PC-3 (cell line): ENCODE measurements at regions not wholly inside any gene's neighbourhood (a gene's known extent, or its start where the extent isn't known, plus 50 kb on each side); places are given as distances from the start of the nearest gene placed in this dataset.

ENCODE experiments used
- ATAC-seq: fragments of 200-7000 bp; cut with Tn5 transposase; 2 replicates; pipeline ENCODE4 v1.9.1; 2020; ENCODE audit warnings: mild to moderate bottlenecking, moderate library complexity
- BruUV-seq: library from RNA; stranded (reverse); fragments of 400-500 nt; replicated peaks from 2 replicates; lab custom pipeline; 2021; lab: Mats Ljungman, UMichigan
- CTCF ChIA-PET: fragments of 300-600 bp; sonication (Branson Sonifier 250); formaldehyde crosslinking; loops from one replicate; lab custom pipeline; 2022; ENCODE audit warnings: antibody characterized with exemption; lab: Charles Lee
- POLR2A ChIA-PET: fragments of 300-600 bp; sonication (Branson Sonifier 250); formaldehyde crosslinking; loops from one replicate; lab custom pipeline; 2022; ENCODE audit warnings: antibody characterized with exemption; ENCODE audit not compliant: unreplicated experiment; lab: Charles Lee
- DNase-seq: peaks from one replicate; pipeline ENCODE4 v3.0.0-alpha.2; 2015
- H2AFZ ChIP-seq: fragments of 300-600 bp; sonication (generic); 2 replicates; pipeline ENCODE4 v1.6.0; 2016; ENCODE audit warnings: antibody characterized with exemption, low read length
- H3F3A ChIP-seq: fragments of 300-600 bp; sonication (generic); one replicate; pipeline ENCODE4 v1.6.0; 2017; ENCODE audit warnings: antibody characterized with exemption, low read length, control low read depth, mild to moderate bottlenecking; ENCODE audit not compliant: unreplicated experiment
- H3K27ac ChIP-seq: fragments of 300-600 bp; sonication (generic); 2 replicates; pipeline ENCODE4 v1.5.1; 2016; ENCODE audit warnings: mild to moderate bottlenecking, low read length
- H3K27me3 ChIP-seq: fragments of 300-600 bp; sonication (generic); 2 replicates; pipeline ENCODE4 v1.6.1; 2016; ENCODE audit warnings: low read length, mixed read lengths
- H3K36me3 ChIP-seq: fragments of 300-600 bp; sonication (generic); 2 replicates; pipeline ENCODE4 v1.6.1; 2016; ENCODE audit warnings: low read depth, mixed run types, low read length, mixed read lengths
- H3K4me1 ChIP-seq: fragments of 300-600 bp; sonication (generic); 2 replicates; pipeline ENCODE4 v1.5.1; 2016; ENCODE audit warnings: low read length; ENCODE audit not compliant: insufficient read depth
- H3K4me2 ChIP-seq: fragments of 300-600 bp; sonication (generic); 2 replicates; pipeline ENCODE4 v1.6.0; 2016; ENCODE audit warnings: low read length
- H3K4me3 ChIP-seq: fragments of 300-600 bp; sonication (generic); 2 replicates; pipeline ENCODE4 v1.5.1; 2016; ENCODE audit warnings: mild to moderate bottlenecking, low read length, mixed read lengths
- H3K79me2 ChIP-seq: fragments of 300-600 bp; sonication (generic); 2 replicates; pipeline ENCODE4 v1.6.1; 2017; ENCODE audit warnings: low read length, mixed read lengths
- H3K9ac ChIP-seq: fragments of 300-600 bp; sonication (generic); 2 replicates; pipeline ENCODE4 v1.6.0; 2016; ENCODE audit warnings: mild to moderate bottlenecking, low read length
- H3K9me2 ChIP-seq: fragments of 300-600 bp; sonication (generic); replicated peaks from 2 replicates; pipeline ENCODE4 v1.6.1; 2016; ENCODE audit warnings: mixed run types, low read length, mixed read lengths
- H3K9me3 ChIP-seq: fragments of 300-600 bp; sonication (generic); 2 replicates; pipeline ENCODE4 v1.6.1; 2016; ENCODE audit warnings: low read length, mixed read lengths
- H4K20me1 ChIP-seq: fragments of 300-600 bp; sonication (generic); 2 replicates; pipeline ENCODE4 v1.6.1; 2016; ENCODE audit warnings: low read length, mixed read lengths
- EZH2 ChIP-seq: fragments of 300-600 bp; sonication (generic); IDR thresholded peaks from one replicate; pipeline ENCODE4 v1.6.1; 2017; ENCODE audit warnings: antibody characterized with exemption, mild to moderate bottlenecking, low read length; ENCODE audit not compliant: unreplicated experiment
- EZH2phosphoT487 ChIP-seq: fragments of 300-600 bp; sonication (generic); IDR thresholded peaks from 2 replicates; pipeline ENCODE4 v1.6.1; 2018; ENCODE audit warnings: mild to moderate bottlenecking, antibody characterized with exemption, low read length, borderline replicate concordance
- intact Hi-C: fragments of 100-400 bp; cut with micrococcal nuclease; formaldehyde crosslinking; loops from 2 replicates; pipeline ENCODE4 v1.9.0; 2023
- TF ChIP-seq, protein P1 (sequence below): fragments of 300-600 bp; sonication (generic); conservative IDR thresholded peaks from 2 replicates; pipeline ENCODE4 v1.5.1; 2017; ENCODE audit warnings: antibody characterized with exemption, low read depth, mild to moderate bottlenecking, low read length

DNA sequence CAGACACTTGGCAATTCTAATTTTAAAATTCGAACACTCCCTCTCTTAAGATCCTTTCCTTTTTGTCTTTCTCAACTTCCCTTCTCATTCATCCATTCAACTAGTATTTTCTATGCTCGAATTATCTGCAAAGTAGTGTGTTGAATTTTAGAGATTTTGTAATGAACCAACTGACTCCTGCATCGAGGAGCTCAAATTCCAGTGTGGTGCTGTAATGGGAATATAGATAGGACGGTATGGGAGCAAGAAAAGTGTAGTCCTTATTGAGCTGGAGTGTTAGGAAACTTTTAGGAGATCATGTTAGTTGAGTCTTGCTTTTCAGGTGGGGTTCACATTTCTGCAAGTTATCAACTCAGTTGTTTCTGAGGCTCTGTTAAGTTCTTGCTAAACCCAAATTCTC, 897.5 kb downstream of the TTLL7 start:
- no peaks in the 10 kb centered on the region for H3F3A ChIP-seq
- ATAC-seq (no peak), DNase-seq (no peak)
- no peak overlapping the region for H3K27ac ChIP-seq
- H3K79me2 ChIP-seq: no peaks in the 10 kb centered on the region
- no peaks in the 10 kb centered on the region for H4K20me1 ChIP-seq
- no peaks in the 10 kb centered on the region for H3K9me2 ChIP-seq
- no TSS peak for BruUV-seq
- ChIA-PET POLR2A (no interaction called here), CTCF (no interaction called here)
- H3K4me1 ChIP-seq: peaks cover 29% of the 10 kb centered on the region
- TF ChIP-seq, protein P1, sequence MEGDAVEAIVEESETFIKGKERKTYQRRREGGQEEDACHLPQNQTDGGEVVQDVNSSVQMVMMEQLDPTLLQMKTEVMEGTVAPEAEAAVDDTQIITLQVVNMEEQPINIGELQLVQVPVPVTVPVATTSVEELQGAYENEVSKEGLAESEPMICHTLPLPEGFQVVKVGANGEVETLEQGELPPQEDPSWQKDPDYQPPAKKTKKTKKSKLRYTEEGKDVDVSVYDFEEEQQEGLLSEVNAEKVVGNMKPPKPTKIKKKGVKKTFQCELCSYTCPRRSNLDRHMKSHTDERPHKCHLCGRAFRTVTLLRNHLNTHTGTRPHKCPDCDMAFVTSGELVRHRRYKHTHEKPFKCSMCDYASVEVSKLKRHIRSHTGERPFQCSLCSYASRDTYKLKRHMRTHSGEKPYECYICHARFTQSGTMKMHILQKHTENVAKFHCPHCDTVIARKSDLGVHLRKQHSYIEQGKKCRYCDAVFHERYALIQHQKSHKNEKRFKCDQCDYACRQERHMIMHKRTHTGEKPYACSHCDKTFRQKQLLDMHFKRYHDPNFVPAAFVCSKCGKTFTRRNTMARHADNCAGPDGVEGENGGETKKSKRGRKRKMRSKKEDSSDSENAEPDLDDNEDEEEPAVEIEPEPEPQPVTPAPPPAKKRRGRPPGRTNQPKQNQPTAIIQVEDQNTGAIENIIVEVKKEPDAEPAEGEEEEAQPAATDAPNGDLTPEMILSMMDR: no peak
- TF ChIP-seq EZH2phosphoT487 (no peak), EZH2 (no peak)
- no peak overlapping the region for H3K9ac ChIP-seq
- H3K9me3 ChIP-seq: no peaks in the 10 kb centered on the region
- H3K4me2 ChIP-seq: no peak overlapping the region
- intact Hi-C loops: no loop called here
- no peaks in the 10 kb centered on the region for H3K27me3 ChIP-seq
- no peaks in the 10 kb centered on the region for H3K36me3 ChIP-seq
- H2AFZ ChIP-seq: no peak overlapping the region
- no peak overlapping the region for H3K4me3 ChIP-seq

DNA sequence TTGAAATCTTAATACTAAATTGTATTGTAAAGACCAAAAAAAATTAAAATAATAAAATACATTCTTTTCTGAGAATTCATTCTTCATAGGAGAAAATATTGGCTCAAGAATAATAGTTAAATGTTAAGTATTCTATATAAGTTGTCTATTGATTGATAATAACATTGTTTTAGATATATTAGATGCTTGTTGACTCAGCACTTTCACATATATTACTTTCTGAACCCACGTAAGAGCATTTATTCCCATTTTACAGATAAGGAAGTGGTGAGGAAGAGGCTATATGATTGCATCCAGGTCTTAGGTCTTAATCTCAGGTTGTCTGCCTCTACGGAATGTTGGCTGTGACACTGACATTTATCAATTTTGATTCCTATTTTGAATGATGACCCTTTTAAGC, 898.8 kb downstream of the TTLL7 start:
- ChIA-PET POLR2A (no interaction called here), CTCF (no interaction called here)
- ATAC-seq: no peak
- H3K27ac ChIP-seq: no peak overlapping the region
- no peaks in the 10 kb centered on the region for H3K36me3 ChIP-seq
- no peak for DNase-seq
- H3K9me2 ChIP-seq: no peaks in the 10 kb centered on the region
- no peak overlapping the region for H3K4me2 ChIP-seq
- H3K4me1 ChIP-seq: peaks cover 29% of the 10 kb centered on the region
- H3K79me2 ChIP-seq: no peaks in the 10 kb centered on the region
- no peak overlapping the region for H3K9ac ChIP-seq
- no peaks in the 10 kb centered on the region for H3F3A ChIP-seq
- intact Hi-C loops: no loop called here
- H2AFZ ChIP-seq: no peak overlapping the region
- TF ChIP-seq, protein P1: no peak
- TF ChIP-seq EZH2: no peak
- TF ChIP-seq EZH2phosphoT487: no peak
- H3K27me3 ChIP-seq: no peaks in the 10 kb centered on the region
- H4K20me1 ChIP-seq: no peaks in the 10 kb centered on the region
- no peak overlapping the region for H3K4me3 ChIP-seq
- H3K9me3 ChIP-seq: no peaks in the 10 kb centered on the region
- no TSS peak for BruUV-seq

DNA sequence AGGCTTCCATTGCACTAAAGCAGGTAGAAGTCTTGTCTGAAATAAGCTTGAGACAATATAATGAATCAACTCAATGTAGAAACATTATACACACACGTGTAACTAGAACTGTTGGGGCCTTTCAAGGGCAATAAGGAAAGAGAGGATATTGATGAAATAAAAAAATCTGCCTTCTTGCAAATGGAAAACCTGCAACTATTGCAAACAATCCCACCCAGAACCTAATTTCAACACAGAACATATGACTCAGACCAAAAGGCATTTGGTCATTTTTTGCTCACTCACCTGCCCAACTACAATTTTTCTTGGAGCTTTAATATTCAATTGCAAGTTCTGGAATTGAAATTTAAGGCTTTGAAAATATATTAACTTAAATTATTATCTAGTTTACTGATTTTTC, 900.1 kb downstream of the TTLL7 start:
- no peaks in the 10 kb centered on the region for H3F3A ChIP-seq
- no TSS peak for BruUV-seq
- H3K9ac ChIP-seq: no peak overlapping the region
- no peaks in the 10 kb centered on the region for H3K9me2 ChIP-seq
- H3K4me3 ChIP-seq: no peak overlapping the region
- no peak overlapping the region for H2AFZ ChIP-seq
- intact Hi-C loops: no loop called here
- ATAC-seq (peak; percentile 38), DNase-seq (peak; percentile 68)
- CTCF ChIA-PET: no interaction called here
- no peaks in the 10 kb centered on the region for H3K79me2 ChIP-seq
- H3K9me3 ChIP-seq: no peaks in the 10 kb centered on the region
- H3K4me1 ChIP-seq: peaks cover 29% of the 10 kb centered on the region
- no peak for TF ChIP-seq EZH2
- POLR2A ChIA-PET: no interaction called here
- H3K36me3 ChIP-seq: no peaks in the 10 kb centered on the region
- H4K20me1 ChIP-seq: no peaks in the 10 kb centered on the region
- peak overlapping the region; percentile 33; the same call in 1 of the 2 replicates for H3K4me2 ChIP-seq
- no peak overlapping the region for H3K27ac ChIP-seq
- H3K27me3 ChIP-seq: no peaks in the 10 kb centered on the region
